ENCODE measurements at regions not wholly inside any gene's neighbourhood (a gene's known extent, or its start where the extent isn't known, plus 50 kb on each side); places are given as distances from the start of the nearest gene placed in this dataset.

- no peak for DNase-seq (ENCODE audit: low spot score)
These were observed 458.6 kb downstream of the ZSWIM6 start for GRCh38 chr5:61790678-61791077.

DNA sequence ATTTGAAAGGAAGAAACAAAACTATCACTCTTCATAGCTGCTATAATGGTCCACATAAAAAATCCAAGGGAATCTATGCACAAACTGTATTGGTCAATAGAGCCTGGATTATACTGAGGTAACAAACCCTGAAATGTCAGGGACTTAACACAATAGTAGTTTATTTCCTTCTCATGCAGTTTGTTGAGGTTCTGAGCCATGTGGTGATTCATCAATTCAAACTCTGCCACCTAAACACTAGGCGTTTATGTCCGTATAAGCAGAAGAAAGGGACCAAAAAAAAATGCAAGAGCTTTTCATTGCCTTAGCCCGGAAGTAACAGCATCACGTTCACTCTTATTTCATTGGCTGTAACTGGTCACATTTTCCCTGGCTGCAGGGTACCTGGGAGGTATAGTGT, 464.7 kb downstream of the ZSWIM6 start:
- DNase-seq (ENCODE audit: low spot score) = no peak

- DNase-seq (ENCODE audit: low spot score) = no peak
These were observed 468.4 kb downstream of the ZSWIM6 start for GRCh38 chr5:61800450-61800849.

DNA sequence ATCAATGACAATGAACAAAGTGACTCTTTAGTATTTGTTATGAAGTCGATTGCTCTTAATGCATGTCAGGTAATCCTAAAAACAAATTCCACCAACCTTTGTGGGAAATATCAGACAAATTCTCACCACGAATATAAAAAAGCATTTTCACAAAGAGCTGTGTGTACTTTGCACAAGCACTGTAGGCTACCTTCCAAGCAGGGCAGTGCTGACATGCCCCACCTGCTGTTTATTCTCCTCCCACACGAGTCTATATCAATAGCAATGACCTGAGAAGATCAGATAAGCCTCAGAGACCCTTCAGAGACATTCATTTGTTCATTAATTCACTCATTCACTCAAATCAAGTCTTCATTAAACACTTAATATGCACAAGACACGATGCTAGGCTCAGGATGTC, 469.1 kb downstream of the ZSWIM6 start:
- no peak for DNase-seq (ENCODE audit: low spot score)

DNA sequence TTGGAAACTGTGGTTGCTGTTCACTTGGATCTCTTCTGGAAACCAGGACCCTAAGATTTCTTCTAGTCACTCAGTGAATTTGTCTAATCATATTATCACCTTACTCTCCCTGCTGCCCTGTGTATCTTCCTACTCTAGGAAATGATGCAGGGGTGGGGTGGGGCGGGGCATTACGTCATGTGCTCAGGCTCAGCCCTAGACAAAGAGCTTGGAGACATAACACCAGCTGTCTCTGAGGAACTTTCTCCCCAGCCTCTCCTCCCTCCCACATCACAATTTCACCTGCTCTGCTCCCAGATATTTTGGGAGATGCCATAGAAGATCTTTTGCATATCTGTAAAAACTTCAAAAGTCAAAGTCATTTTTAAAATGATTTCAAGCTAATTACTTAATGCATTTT, 470.4 kb downstream of the ZSWIM6 start:
- no peak for DNase-seq (ENCODE audit: low spot score)

GRCh38 chr5:61805101-61805500, 473.0 kb downstream of the ZSWIM6 start:
- no peak for DNase-seq (ENCODE audit: low spot score)

- DNase-seq (ENCODE audit: low spot score) = no peak
These were observed 474.5 kb downstream of the ZSWIM6 start for GRCh38 chr5:61806491-61807020.

GRCh38 chr5:61808091-61808490, 476.0 kb downstream of the ZSWIM6 start:
- DNase-seq (ENCODE audit: low spot score) = no peak

DNA sequence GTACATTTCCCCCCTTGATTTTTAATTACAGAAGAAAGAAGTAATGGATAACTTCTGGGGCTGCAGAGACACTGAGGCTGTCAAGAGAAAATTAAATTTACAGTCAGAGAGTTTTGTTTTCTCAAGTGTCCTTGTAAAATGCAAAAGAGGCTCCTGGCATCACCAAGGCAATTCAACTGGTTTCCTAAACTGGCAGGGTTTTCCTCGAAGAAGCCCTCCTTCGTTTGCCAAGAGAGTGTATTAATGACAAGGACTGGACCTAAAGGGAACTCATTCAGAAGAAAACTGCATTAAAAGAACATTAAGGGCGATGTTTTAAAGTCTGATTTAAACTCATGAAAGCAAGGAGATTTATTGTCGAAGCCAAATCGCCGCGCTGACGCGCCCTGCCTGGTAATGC, 476.9 kb downstream of the ZSWIM6 start:
- DNase-seq (ENCODE audit: low spot score) = no peak

GRCh38 chr5:61809651-61810050, 477.6 kb downstream of the ZSWIM6 start:
- DNase-seq (ENCODE audit: low spot score) = no peak

DNA sequence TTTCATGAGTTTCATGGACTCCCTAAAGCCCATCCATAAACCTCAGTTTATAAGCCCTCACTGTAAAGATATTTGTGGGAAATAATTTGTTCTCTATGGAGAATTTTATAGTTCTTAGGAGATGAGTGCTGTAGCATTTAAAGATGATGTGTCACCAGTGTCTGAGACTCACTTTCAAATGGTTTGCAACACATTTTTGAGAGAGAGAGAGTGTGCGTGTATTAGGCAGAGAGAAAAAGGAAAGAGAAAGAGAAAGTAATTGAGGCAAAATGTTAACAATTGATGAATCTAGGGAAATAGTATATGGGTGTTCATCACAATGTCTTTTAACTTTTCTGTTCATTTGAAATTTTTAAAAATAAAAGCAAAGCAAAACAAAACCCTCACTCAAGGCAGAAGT, 479.0 kb downstream of the ZSWIM6 start:
- no peak for DNase-seq (ENCODE audit: low spot score)

GRCh38 chr5:61813361-61813760, 481.3 kb downstream of the ZSWIM6 start:
- DNase-seq (ENCODE audit: low spot score) = no peak

DNA sequence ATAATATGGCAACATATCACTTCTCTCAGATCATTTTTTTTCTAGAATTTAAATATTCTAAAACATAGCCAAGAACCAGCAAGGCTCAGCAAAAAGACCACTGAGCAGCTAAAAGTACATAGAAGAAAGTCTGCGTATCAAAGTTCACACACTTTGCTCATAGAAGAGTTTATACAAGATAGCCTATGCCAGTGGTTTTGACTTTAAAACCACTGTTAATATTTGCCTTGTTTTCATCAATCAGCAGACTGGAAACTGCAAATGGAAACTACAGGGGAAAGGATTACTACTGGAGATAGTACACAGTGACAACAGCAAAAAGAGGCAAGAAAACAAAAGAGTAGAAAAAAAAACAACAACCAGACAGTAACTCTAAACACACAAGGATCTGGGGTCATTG, 483.3 kb downstream of the ZSWIM6 start:
- DNase-seq (ENCODE audit: low spot score) = no peak

DNA sequence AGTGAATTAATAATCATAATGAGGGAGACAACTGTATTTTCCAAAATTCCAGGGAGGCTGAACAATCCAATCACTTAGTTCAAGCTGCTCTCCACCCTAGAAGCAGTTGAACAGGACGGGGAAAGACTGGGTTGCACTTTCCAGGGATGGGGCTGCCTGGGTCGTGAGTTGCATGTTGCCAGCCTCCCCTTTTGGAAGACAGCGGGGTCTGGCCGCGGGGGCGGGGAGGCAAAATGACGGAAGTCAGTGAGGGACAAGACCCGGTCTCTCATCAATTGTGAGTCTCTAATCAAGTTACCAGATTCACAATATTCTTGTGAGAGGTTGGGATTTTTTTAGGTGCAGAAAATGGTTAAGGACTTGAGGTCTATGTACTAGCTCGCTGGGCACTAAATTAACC, 484.1 kb downstream of the ZSWIM6 start:
- no peak for DNase-seq (ENCODE audit: low spot score)

- no peak for DNase-seq (ENCODE audit: low spot score)
These were observed 484.8 kb downstream of the ZSWIM6 start for GRCh38 chr5:61816585-61817450.

DNA sequence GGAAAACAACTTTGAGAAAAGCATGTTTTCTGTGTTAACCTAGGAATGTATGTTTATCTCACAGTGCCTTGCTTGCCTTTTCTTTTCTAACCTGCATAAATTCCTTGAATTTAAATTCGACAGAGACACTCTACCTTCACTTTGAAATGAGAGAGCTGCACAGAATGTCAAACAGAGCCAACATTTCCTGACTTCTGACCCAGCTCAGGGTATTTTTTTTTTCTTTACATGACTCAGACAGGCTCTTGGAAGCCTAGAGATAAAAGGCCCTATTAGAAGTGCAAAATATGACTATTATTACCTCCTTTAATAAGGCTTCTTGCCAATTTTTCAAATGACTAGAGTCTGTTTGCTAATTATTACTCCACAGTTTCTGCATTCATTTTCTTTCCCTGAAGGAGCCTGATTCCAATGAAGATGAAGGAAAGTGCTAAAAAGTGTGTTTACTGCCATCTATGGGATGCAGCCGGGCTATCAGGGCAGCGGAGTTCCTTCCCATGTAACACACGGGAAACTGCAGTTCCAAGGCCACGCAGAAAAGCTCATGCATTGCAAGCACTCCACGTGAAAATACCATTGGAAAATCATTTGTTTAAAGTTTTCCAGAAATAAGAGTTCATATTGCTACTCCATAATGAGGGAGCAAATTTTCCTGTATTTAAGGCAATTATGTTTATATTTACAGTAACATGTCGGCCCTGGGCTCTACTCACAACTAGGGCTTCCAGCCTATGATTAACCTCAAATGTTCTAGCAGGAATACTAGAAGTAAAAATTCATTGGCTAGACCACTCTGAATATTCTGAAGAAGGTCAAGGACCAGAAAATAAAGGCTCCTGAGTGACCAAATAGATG, 485.6 kb downstream of the ZSWIM6 start:
- DNase-seq (ENCODE audit: low spot score) = no peak

DNA sequence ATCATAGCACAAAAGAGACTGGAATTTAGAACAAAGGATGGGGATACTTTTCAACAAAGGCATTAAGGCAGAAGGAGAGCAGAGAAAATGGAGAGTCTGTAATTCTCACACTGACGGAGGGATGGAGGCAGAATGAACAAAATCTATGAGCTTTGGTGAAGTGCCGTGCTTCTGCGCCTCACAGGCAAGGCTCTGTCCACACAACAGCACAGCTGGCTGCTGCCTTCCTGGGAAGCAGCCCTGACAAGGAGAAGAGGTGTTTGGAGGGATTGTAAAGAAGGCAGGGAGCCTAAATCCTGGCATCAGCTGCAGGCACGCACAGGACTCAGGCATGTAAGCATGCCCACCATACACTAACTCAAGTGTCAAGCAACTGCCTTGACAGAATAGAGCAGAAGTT, 485.2 kb upstream of the KIF2A start:
- no peak for DNase-seq (ENCODE audit: low spot score)

GRCh38 chr5:61821561-61821960, 484.4 kb upstream of the KIF2A start:
- no peak for DNase-seq (ENCODE audit: low spot score)

- no peak for DNase-seq (ENCODE audit: low spot score)
These were observed 483.4 kb upstream of the KIF2A start for GRCh38 chr5:61822584-61822983.

DNA sequence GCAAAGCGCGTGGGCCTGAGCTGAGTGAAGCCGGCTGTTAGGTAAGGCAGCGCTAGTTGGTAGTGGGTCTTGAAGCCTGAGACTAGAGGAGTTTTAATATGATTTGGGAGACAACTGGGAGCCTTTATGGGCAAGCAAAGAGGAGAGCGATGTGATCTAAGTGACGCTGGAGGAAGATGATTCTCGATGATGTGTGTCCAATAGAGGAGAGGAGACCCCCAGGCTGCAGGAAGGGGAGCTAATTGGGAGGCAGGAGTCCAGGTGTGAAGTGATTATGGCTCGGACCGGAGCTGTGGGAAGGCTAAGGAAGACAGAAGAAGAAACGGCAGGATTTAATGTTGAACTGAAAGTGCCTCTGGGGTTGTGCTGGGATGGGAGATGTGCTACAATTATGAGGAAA, 482.9 kb upstream of the KIF2A start:
- DNase-seq (ENCODE audit: low spot score) = no peak

DNA sequence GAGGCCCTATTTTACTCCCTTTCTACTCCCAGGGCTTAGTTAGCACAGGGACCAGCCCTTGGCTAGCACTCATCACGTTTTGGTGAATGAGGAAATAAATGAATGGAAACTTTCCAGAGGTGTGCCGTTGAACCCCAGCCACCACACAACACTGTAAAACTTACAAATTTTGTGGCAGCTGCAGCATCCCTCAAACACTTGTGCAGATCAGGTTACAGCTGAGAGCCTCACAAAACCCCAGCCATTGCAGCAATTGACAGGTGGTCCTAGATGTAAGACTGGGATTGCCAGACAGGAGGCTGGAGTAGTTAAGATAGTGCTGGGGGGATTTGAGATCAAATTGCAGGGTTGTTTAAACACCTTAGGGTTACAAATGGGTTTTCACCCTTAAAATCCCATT, 482.2 kb upstream of the KIF2A start:
- no peak for DNase-seq (ENCODE audit: low spot score)

DNA sequence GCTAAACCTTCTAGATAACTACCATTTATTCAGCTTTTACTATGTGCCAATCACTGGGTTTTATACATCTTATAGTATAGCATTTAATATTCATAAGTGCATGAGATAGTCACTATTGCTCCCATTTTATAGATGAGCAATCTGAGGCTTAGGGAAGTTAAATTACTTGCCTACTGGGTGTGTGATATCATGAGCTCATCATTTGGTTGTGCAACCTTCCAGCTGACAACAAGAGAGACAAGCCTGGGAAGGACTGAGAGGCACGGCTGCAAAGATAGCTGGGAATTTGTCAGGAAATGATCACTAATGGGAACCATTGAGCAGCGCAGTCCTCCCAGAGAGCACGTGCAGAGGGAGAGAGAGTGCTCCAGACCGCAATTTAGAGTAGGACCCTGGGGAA, 481.6 kb upstream of the KIF2A start:
- no peak for DNase-seq (ENCODE audit: low spot score)

DNA sequence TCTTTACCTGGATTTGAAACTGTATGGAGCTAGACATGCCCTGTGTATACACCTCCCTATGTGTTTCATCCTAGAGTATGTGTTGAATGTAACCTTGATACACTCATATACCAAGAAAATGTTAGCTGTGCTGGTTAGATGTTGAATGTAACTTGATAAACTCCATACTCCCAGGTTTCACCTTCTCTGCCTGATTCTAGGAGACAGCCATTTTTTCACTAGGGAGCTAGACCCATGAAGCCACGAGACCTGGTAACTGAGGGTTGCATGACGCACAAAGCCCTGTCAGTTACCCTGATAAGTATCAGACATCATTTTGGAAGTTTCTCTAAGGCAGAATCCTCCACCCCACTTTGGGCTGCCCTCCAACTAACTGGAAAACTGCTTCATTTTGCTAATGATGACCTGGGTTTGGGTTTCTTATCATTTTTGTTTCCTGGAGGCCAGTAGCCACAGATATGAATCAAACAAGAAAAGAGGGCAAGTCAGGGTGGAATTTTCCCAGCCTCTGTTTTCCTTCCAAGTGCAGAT, 478.5 kb upstream of the KIF2A start:
- no peak for DNase-seq (ENCODE audit: low spot score)
